IMR-90 (cell line): ENCODE measurements at regions not wholly inside any gene's neighbourhood (a gene's known extent, or its start where the extent isn't known, plus 50 kb on each side); places are given as distances from the start of the nearest gene placed in this dataset.

ENCODE experiments used
- ATAC-seq: fragments of 200-7000 bp; cut with Tn5 transposase; 2 replicates; pipeline ENCODE4 v1.9.1; 2020; ENCODE audit warnings: low read depth, mild to moderate bottlenecking, moderate library complexity
- BruUV-seq: library from RNA; stranded (reverse); fragments of 400-500 nt; replicated peaks from 2 replicates; lab custom pipeline; 2021; lab: Mats Ljungman, UMichigan
- CTCF ChIA-PET: fragments of 300-600 bp; formaldehyde crosslinking; extraction: SDS; loops from one replicate; lab custom pipeline; 2021; ENCODE audit warnings: antibody characterized with exemption; lab: Yijun Ruan, JAX
- POLR2A ChIA-PET: fragments of 300-600 bp; sonication (Branson Sonifier 250); formaldehyde crosslinking; loops from one replicate; lab custom pipeline; 2022; ENCODE audit warnings: antibody characterized with exemption; ENCODE audit not compliant: unreplicated experiment; lab: Charles Lee
- DNase-seq: peaks from one replicate; pipeline ENCODE4 v3.0.0; 2013
- H2AFZ ChIP-seq: replicated peaks from 2 replicates; pipeline ENCODE3; 2013; ENCODE audit warnings: low read length, mild to moderate bottlenecking; ENCODE audit not compliant: poor library complexity
- H2AK5ac ChIP-seq: 2 replicates; pipeline ENCODE4 v1.6.1; 2013; ENCODE audit warnings: low read depth, low read length, inconsistent platforms
- H2AK9ac ChIP-seq: replicated peaks from 2 replicates; pipeline ENCODE3; 2013; ENCODE audit warnings: mild to moderate bottlenecking, low read depth, low read length, moderate library complexity; ENCODE audit not compliant: poor library complexity
- H2BK120ac ChIP-seq: 2 replicates; pipeline ENCODE4 v1.6.1; 2013; ENCODE audit warnings: low read depth, low read length, inconsistent platforms
- H2BK15ac ChIP-seq: 3 replicates; pipeline ENCODE4 v1.6.1; 2013; ENCODE audit warnings: low read depth, low read length, inconsistent platforms
- H2BK20ac ChIP-seq: 2 replicates; pipeline ENCODE4 v1.6.1; 2013; ENCODE audit warnings: low read depth, mild to moderate bottlenecking, inconsistent platforms, low read length, moderate library complexity
- H2BK5ac ChIP-seq: 2 replicates; pipeline ENCODE4 v1.6.1; 2013; ENCODE audit warnings: mild to moderate bottlenecking, low read depth, low read length, inconsistent platforms; ENCODE audit not compliant: poor library complexity, severe bottlenecking
- H3K14ac ChIP-seq: replicated peaks from 2 replicates; pipeline ENCODE4 v1.6.1; 2013; ENCODE audit warnings: low read depth, low read length, inconsistent platforms
- H3K18ac ChIP-seq: 2 replicates; pipeline ENCODE4 v1.6.1; 2013; ENCODE audit warnings: low read depth, low read length, control low read depth
- H3K23ac ChIP-seq: 2 replicates; pipeline ENCODE4 v1.6.1; 2013; ENCODE audit warnings: low read depth, low read length, inconsistent platforms
- H3K27ac ChIP-seq: 2 replicates; pipeline ENCODE4 v1.5.1; 2013; ENCODE audit warnings: mild to moderate bottlenecking, control low read depth, low read length; ENCODE audit not compliant: insufficient read depth
- H3K27me3 ChIP-seq: 2 replicates; pipeline ENCODE4 v1.6.1; 2013; ENCODE audit warnings: low read length; ENCODE audit not compliant: control insufficient read depth, insufficient read depth
- H3K36me3 ChIP-seq: 2 replicates; pipeline ENCODE4 v1.6.1; 2013; ENCODE audit warnings: low read length, mixed read lengths; ENCODE audit not compliant: control insufficient read depth, insufficient read depth
- H3K4ac ChIP-seq: 2 replicates; pipeline ENCODE4 v1.6.1; 2013; ENCODE audit warnings: low read depth, low read length, inconsistent platforms
- H3K4me1 ChIP-seq: 2 replicates; pipeline ENCODE4 v1.6.1; 2013; ENCODE audit warnings: low read length, mixed read lengths; ENCODE audit not compliant: control insufficient read depth, insufficient read depth
- H3K4me2 ChIP-seq: 2 replicates; pipeline ENCODE4 v1.6.1; 2013; ENCODE audit warnings: low read depth, mild to moderate bottlenecking, control low read depth, low read length, moderate library complexity
- H3K4me3 ChIP-seq: 2 replicates; pipeline ENCODE4 v1.5.1; 2013; ENCODE audit warnings: low read depth, mild to moderate bottlenecking, control low read depth, low read length, moderate library complexity; ENCODE audit not compliant: insufficient read depth
- H3K56ac ChIP-seq: 2 replicates; pipeline ENCODE4 v1.6.1; 2013; ENCODE audit warnings: low read length, inconsistent platforms; ENCODE audit not compliant: insufficient read depth; ENCODE audit errors: extremely low read depth
- H3K79me1 ChIP-seq, 2 experiments: 2 replicates each; pipeline ENCODE4 v1.6.1; 2013; ENCODE audit warnings: low read length in 2 of 2, inconsistent platforms in 1 of 2, low read depth in 1 of 2
- H3K9ac ChIP-seq: 2 replicates; pipeline ENCODE4 v1.6.1; 2013; ENCODE audit warnings: low read depth, low read length, control low read depth
- H3K9me1 ChIP-seq: 2 replicates; pipeline ENCODE4 v1.6.1; 2013; ENCODE audit warnings: low read length, inconsistent platforms; ENCODE audit not compliant: insufficient read depth
- H3K9me3 ChIP-seq: 2 replicates; pipeline ENCODE4 v1.6.1; 2013; ENCODE audit warnings: low read length; ENCODE audit not compliant: control insufficient read depth, insufficient read depth
- H4K20me1 ChIP-seq: 2 replicates; pipeline ENCODE4 v1.6.1; 2013; ENCODE audit warnings: low read length, inconsistent platforms; ENCODE audit not compliant: insufficient read depth
- H4K5ac ChIP-seq: 2 replicates; pipeline ENCODE4 v1.6.1; 2013; ENCODE audit warnings: mild to moderate bottlenecking, low read depth, low read length, control low read depth
- H4K8ac ChIP-seq, 2 experiments: 2 replicates each; pipeline ENCODE4 v1.6.1; 2013; ENCODE audit warnings: low read depth in 2 of 2, low read length in 2 of 2, control low read depth in 1 of 2, inconsistent platforms in 1 of 2
- H4K91ac ChIP-seq: 2 replicates; pipeline ENCODE4 v1.6.1; 2013; ENCODE audit warnings: low read depth, low read length, inconsistent platforms; ENCODE audit not compliant: insufficient read depth
- BHLHE40 ChIP-seq: fragments of 150-350 bp; IDR thresholded peaks from 2 replicates; pipeline ENCODE4 v1.6.1; 2016; ENCODE audit warnings: mild to moderate bottlenecking, low read depth, low read length
- CEBPB ChIP-seq: IDR thresholded peaks from 2 replicates; pipeline ENCODE4 v1.6.1; 2012; ENCODE audit warnings: low read depth, low read length, improper control_type of control experiment
- CHD1 ChIP-seq: IDR thresholded peaks from 2 replicates; pipeline ENCODE4 v1.6.1; 2012; ENCODE audit warnings: low read depth, low read length, improper control_type of control experiment
- FOS ChIP-seq: fragments of 150-350 bp; IDR thresholded peaks from 2 replicates; pipeline ENCODE4 v1.6.1; 2016; ENCODE audit warnings: low read depth, low read length
- MAFK ChIP-seq: IDR thresholded peaks from 2 replicates; pipeline ENCODE4 v1.6.1; 2012; ENCODE audit warnings: low read depth, low read length, improper control_type of control experiment
- MXI1 ChIP-seq: IDR thresholded peaks from 2 replicates; pipeline ENCODE4 v1.6.1; 2012; ENCODE audit warnings: low read depth, mild to moderate bottlenecking, low read length, moderate library complexity, borderline replicate concordance
- NFE2L2 ChIP-seq: fragments of 150-350 bp; IDR thresholded peaks from 2 replicates; pipeline ENCODE4 v1.6.1; 2016; ENCODE audit warnings: low read depth, mild to moderate bottlenecking, low read length
- POLR2A ChIP-seq: IDR thresholded peaks from 2 replicates; pipeline ENCODE4 v1.6.1; 2012; ENCODE audit warnings: mild to moderate bottlenecking, low read depth, low read length
- WGBS, 2 experiments: methylation state at CpG; one replicate each; pipeline versions ENCODE4 v1.1.5 to v1.1.7; 2013; ENCODE audit warnings: missing lambda C conversion rate in 2 of 2; ENCODE audit not compliant: insufficient read length in 1 of 2; ENCODE audit errors: extremely low coverage in 2 of 2; 5-methylcytosine and 5-hydroxymethylcytosine counted together
- dilution Hi-C: fragments of 300-500 bp; cut with HindIII; formaldehyde crosslinking; loops from one replicate; pipeline ENCODE4 v1.14.3; 2018; ENCODE audit warnings: low sequenced_read_pairs; ENCODE audit not compliant: unreplicated experiment
- in situ Hi-C: fragments of 300-500 bp; cut with MboI; formaldehyde crosslinking; loops from 3 replicates; pipeline ENCODE4 v1.14.3; 2019; ENCODE audit warnings: low sequenced_read_pairs, inconsistent platforms, mixed read lengths
- intact Hi-C: fragments of 100-400 bp; cut with micrococcal nuclease; formaldehyde crosslinking; loops from 2 replicates; pipeline ENCODE4 v1.10.0; 2022
- TF ChIP-seq, protein P1 (sequence below): conservative IDR thresholded peaks from 2 replicates; pipeline ENCODE4 v1.5.1; 2012; ENCODE audit warnings: mild to moderate bottlenecking, low read depth, low read length, improper control_type of control experiment
- TF ChIP-seq, protein P2 (sequence below): fragments of 150-350 bp; IDR thresholded peaks from 2 replicates; pipeline ENCODE4 v1.6.1; 2017; ENCODE audit warnings: mild to moderate bottlenecking, antibody characterized with exemption, low read length, low read depth
- TF ChIP-seq, protein P3 (sequence below): fragments of 150-350 bp; IDR thresholded peaks from 2 replicates; pipeline ENCODE4 v1.6.1; 2016; ENCODE audit warnings: low read depth, mild to moderate bottlenecking, low read length, moderate library complexity, borderline replicate concordance

DNA sequence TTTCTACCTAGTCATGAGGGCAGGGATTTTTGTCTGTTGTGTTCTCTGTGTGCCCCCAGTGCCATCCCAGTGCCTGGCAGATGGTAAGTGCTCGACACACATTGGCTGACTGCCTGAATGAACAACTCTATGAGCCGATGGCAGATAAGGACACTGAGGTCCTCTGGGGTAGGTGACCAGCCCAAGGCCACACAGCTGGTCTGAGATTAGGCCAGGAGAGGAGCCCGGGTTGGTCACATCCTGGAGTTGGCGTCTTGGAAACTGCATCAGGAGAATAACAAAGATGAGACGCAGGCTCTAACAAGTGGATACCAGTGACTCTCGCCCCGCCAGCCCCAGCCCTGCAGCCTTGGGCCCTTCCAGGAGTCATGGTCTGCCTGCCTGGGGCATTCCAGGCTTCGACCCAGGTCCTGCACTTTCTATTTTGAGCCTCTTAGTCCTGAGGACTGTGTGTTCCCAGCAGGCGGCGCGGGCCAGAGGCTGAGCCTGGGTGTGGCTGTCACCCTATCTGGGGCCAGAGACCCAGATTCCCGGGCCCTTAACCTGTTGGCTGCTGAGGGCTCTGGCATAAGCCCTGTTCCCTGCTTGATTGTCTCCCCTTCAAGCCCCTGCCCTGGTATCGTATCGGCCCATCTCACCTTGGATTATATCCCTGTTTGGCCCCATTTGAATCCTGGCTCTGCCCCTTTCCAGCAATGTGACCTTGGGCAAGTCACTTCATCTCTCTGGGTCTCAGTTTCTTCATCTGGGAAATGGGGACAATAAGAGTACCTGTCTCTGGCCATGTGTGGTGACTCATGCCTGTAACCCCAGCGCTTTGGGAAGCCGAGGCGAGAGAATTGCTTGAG, 88.3 kb downstream of the CEBPB start:
- Histone ChIP-seq H3K23ac (no peak overlapping the region), H3K9me3 (no peaks in the 10 kb centered on the region), H3K9me1 (peaks cover 20% of the 10 kb centered on the region), H2AK9ac (peak overlapping the region; percentile 44), H3K36me3 (no peaks in the 10 kb centered on the region), H3K27me3 (no peaks in the 10 kb centered on the region), H2BK5ac (no peak overlapping the region), H2BK15ac (peak overlapping the region; percentile 71; the same call in 1 of the 3 replicates), H3K4ac (peak overlapping the region; percentile 81), H3K79me1 (peaks cover 0 to 9% of the 10 kb centered on the region in 2 experiments; a peak in 1 of 4 replicates), H3K18ac (no peak overlapping the region; the same call in 1 of the 2 replicates), H2AK5ac (peak overlapping the region; percentile 70), H3K4me2 (no peak overlapping the region), H3K27ac (no peak overlapping the region), H2BK20ac (peak overlapping the region; percentile 58; the same call in 1 of the 2 replicates), H3K14ac (peak overlapping the region; percentile 78; the same call in 1 of the 2 replicates), H4K20me1 (no peaks in the 10 kb centered on the region), H2BK120ac (peak overlapping the region; percentile 59), H3K4me1 (peaks cover 8% of the 10 kb centered on the region), H4K8ac (no peak overlapping the region; a peak in 1 of 4 replicates), H3K56ac (no peak overlapping the region), H2AFZ (peak overlapping the region; percentile 18), H3K9ac (no peak overlapping the region), H4K91ac (peak overlapping the region; percentile 44), H3K4me3 (no peak overlapping the region), H4K5ac (no peak overlapping the region; the same call in 1 of the 2 replicates)
- TF ChIP-seq MAFK (no peak), POLR2A (no peak), MXI1 (no peak), CEBPB (no peak), FOS (no peak), CHD1 (no peak), NFE2L2 (no peak), BHLHE40 (no peak)
- TF ChIP-seq, protein P1, sequence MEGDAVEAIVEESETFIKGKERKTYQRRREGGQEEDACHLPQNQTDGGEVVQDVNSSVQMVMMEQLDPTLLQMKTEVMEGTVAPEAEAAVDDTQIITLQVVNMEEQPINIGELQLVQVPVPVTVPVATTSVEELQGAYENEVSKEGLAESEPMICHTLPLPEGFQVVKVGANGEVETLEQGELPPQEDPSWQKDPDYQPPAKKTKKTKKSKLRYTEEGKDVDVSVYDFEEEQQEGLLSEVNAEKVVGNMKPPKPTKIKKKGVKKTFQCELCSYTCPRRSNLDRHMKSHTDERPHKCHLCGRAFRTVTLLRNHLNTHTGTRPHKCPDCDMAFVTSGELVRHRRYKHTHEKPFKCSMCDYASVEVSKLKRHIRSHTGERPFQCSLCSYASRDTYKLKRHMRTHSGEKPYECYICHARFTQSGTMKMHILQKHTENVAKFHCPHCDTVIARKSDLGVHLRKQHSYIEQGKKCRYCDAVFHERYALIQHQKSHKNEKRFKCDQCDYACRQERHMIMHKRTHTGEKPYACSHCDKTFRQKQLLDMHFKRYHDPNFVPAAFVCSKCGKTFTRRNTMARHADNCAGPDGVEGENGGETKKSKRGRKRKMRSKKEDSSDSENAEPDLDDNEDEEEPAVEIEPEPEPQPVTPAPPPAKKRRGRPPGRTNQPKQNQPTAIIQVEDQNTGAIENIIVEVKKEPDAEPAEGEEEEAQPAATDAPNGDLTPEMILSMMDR: no peak
- TF ChIP-seq, protein P2, sequence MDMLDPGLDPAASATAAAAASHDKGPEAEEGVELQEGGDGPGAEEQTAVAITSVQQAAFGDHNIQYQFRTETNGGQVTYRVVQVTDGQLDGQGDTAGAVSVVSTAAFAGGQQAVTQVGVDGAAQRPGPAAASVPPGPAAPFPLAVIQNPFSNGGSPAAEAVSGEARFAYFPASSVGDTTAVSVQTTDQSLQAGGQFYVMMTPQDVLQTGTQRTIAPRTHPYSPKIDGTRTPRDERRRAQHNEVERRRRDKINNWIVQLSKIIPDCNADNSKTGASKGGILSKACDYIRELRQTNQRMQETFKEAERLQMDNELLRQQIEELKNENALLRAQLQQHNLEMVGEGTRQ: no peak
- TF ChIP-seq, protein P3, sequence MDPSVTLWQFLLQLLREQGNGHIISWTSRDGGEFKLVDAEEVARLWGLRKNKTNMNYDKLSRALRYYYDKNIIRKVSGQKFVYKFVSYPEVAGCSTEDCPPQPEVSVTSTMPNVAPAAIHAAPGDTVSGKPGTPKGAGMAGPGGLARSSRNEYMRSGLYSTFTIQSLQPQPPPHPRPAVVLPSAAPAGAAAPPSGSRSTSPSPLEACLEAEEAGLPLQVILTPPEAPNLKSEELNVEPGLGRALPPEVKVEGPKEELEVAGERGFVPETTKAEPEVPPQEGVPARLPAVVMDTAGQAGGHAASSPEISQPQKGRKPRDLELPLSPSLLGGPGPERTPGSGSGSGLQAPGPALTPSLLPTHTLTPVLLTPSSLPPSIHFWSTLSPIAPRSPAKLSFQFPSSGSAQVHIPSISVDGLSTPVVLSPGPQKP: no peak
- no TSS peak for BruUV-seq
- DNase-seq: no peak
- WGBS, 2 experiments: 89% methylated on average over 10 of the region's 17 CpGs; no CpG with 5 or more reads in 1 of the 2 experiments
- CTCF ChIA-PET: no interaction called here
- POLR2A ChIA-PET: no interaction called here
- intact Hi-C loops: no loop called here
- no peak for ATAC-seq
- in situ Hi-C loops: no loop called here
- dilution Hi-C loops: no loop called here
